ENCODE measurements at regions not wholly inside any gene's neighbourhood (a gene's known extent, or its start where the extent isn't known, plus 50 kb on each side); places are given as distances from the start of the nearest gene placed in this dataset.

- H3K27ac ChIP-seq (ENCODE audit: low read depth, low read length): no peak overlapping the region
- no peaks in the 10 kb centered on the region for H3K9me3 ChIP-seq (ENCODE audit: insufficient read depth, low read depth, low read length)
- H3K27me3 Mint-ChIP-seq (ENCODE audit: low read depth, unreplicated experiment): no peaks in the 10 kb centered on the region
- FAIRE-seq: no peak
- H3K4me3 ChIP-seq (ENCODE audit: insufficient read depth, low read depth, low read length): no peak overlapping the region
- peaks cover 6% of the 10 kb centered on the region for H3K4me1 ChIP-seq (ENCODE audit: insufficient read depth, low read length)
- no peaks in the 10 kb centered on the region for H3K27me3 ChIP-seq (ENCODE audit: insufficient read depth, low read length)
- no peaks in the 10 kb centered on the region for H4K20me1 ChIP-seq (ENCODE audit: insufficient read depth, low read length)
- H3K36me3 Mint-ChIP-seq (ENCODE audit: low read depth, unreplicated experiment): no peaks in the 10 kb centered on the region
- no peak overlapping the region for H3K27ac Mint-ChIP-seq (ENCODE audit: unreplicated experiment)
- DNase-seq (ENCODE audit: low read depth): peak; percentile 20
- no peak overlapping the region for H3K9ac ChIP-seq (ENCODE audit: low read length)
- no peaks in the 10 kb centered on the region for H3K36me3 ChIP-seq (ENCODE audit: insufficient read depth, low read length)
- H2AFZ ChIP-seq (ENCODE audit: low read depth, low read length): no peak overlapping the region
- H3K79me2 ChIP-seq (ENCODE audit: insufficient read depth, low read length): no peaks in the 10 kb centered on the region
- TF ChIP-seq CTCF (IDR thresholded peaks at IDR 0.05; ENCODE audit: insufficient read depth, low read depth, low read length): no peak
- TF ChIP-seq EZH2 (IDR thresholded peaks at IDR 0.05; ENCODE audit: insufficient read depth, low read length): no peak
- no peak overlapping the region for H3K4me3 Mint-ChIP-seq (ENCODE audit: unreplicated experiment)
- H3K4me1 Mint-ChIP-seq (ENCODE audit: low read depth, unreplicated experiment): peaks cover 5% of the 10 kb centered on the region
- no peak overlapping the region for H3K4me2 ChIP-seq (ENCODE audit: low read length)
- no peaks in the 10 kb centered on the region for H3K9me3 Mint-ChIP-seq (ENCODE audit: unreplicated experiment)
Measured at GRCh38 chr9:111179577-111179976, 141.3 kb upstream of the LPAR1 start.

GRCh38 chr9:111178331-111179055 is 140.2 kb upstream of the LPAR1 start:
- Histone ChIP-seq H3K9ac (ENCODE audit: low read length) (peak overlapping the region; percentile 4), H3K4me3 (ENCODE audit: insufficient read depth, low read depth, low read length) (no peak overlapping the region), H3K27me3 (ENCODE audit: insufficient read depth, low read length) (no peaks in the 10 kb centered on the region), H3K9me3 (ENCODE audit: insufficient read depth, low read depth, low read length) (no peaks in the 10 kb centered on the region), H3K79me2 (ENCODE audit: insufficient read depth, low read length) (no peaks in the 10 kb centered on the region), H3K4me1 (ENCODE audit: insufficient read depth, low read length) (peaks cover 6% of the 10 kb centered on the region), H3K27ac (ENCODE audit: low read depth, low read length) (no peak overlapping the region), H2AFZ (ENCODE audit: low read depth, low read length) (peak overlapping the region; percentile 23), H3K4me2 (ENCODE audit: low read length) (peak overlapping the region; percentile 76), H4K20me1 (ENCODE audit: insufficient read depth, low read length) (no peaks in the 10 kb centered on the region), H3K36me3 (ENCODE audit: insufficient read depth, low read length) (no peaks in the 10 kb centered on the region)
- no peaks in the 10 kb centered on the region for H3K9me3 Mint-ChIP-seq (ENCODE audit: unreplicated experiment)
- H3K36me3 Mint-ChIP-seq (ENCODE audit: low read depth, unreplicated experiment): no peaks in the 10 kb centered on the region
- H3K27me3 Mint-ChIP-seq (ENCODE audit: low read depth, unreplicated experiment): no peaks in the 10 kb centered on the region
- TF ChIP-seq EZH2 (IDR thresholded peaks at IDR 0.05; ENCODE audit: insufficient read depth, low read length): no peak
- TF ChIP-seq CTCF (IDR thresholded peaks at IDR 0.05; ENCODE audit: insufficient read depth, low read depth, low read length): no peak
- DNase-seq (ENCODE audit: low read depth) (peak; percentile 94), FAIRE-seq (no peak)
- H3K4me1 Mint-ChIP-seq (ENCODE audit: low read depth, unreplicated experiment): peaks cover 5% of the 10 kb centered on the region
- no peak overlapping the region for H3K4me3 Mint-ChIP-seq (ENCODE audit: unreplicated experiment)
- peak overlapping the region; percentile 42 for H3K27ac Mint-ChIP-seq (ENCODE audit: unreplicated experiment)

- Histone ChIP-seq H3K9ac (ENCODE audit: low read length) (no peak overlapping the region), H3K36me3 (ENCODE audit: insufficient read depth, low read length) (no peaks in the 10 kb centered on the region), H3K4me2 (ENCODE audit: low read length) (no peak overlapping the region), H3K9me3 (ENCODE audit: insufficient read depth, low read depth, low read length) (no peaks in the 10 kb centered on the region), H2AFZ (ENCODE audit: low read depth, low read length) (no peak overlapping the region), H3K4me3 (ENCODE audit: insufficient read depth, low read depth, low read length) (no peak overlapping the region), H4K20me1 (ENCODE audit: insufficient read depth, low read length) (no peaks in the 10 kb centered on the region), H3K27ac (ENCODE audit: low read depth, low read length) (no peak overlapping the region), H3K27me3 (ENCODE audit: insufficient read depth, low read length) (no peaks in the 10 kb centered on the region), H3K4me1 (ENCODE audit: insufficient read depth, low read length) (peaks cover 6% of the 10 kb centered on the region), H3K79me2 (ENCODE audit: insufficient read depth, low read length) (no peaks in the 10 kb centered on the region)
- TF ChIP-seq EZH2 (IDR thresholded peaks at IDR 0.05; ENCODE audit: insufficient read depth, low read length) (no peak), CTCF (IDR thresholded peaks at IDR 0.05; ENCODE audit: insufficient read depth, low read depth, low read length) (no peak)
- FAIRE-seq (no peak), DNase-seq (ENCODE audit: low read depth) (no peak)
- Mint-ChIP-seq H3K9me3 (ENCODE audit: unreplicated experiment) (no peaks in the 10 kb centered on the region), H3K36me3 (ENCODE audit: low read depth, unreplicated experiment) (no peaks in the 10 kb centered on the region), H3K4me3 (ENCODE audit: unreplicated experiment) (no peak overlapping the region), H3K27me3 (ENCODE audit: low read depth, unreplicated experiment) (no peaks in the 10 kb centered on the region), H3K4me1 (ENCODE audit: low read depth, unreplicated experiment) (peaks cover 5% of the 10 kb centered on the region), H3K27ac (ENCODE audit: unreplicated experiment) (no peak overlapping the region)
Measured at GRCh38 chr9:111176511-111176910, 138.2 kb upstream of the LPAR1 start.
